GM23338 (cell line): ENCODE measurements at regions not wholly inside any gene's neighbourhood (a gene's known extent, or its start where the extent isn't known, plus 50 kb on each side); places are given as distances from the start of the nearest gene placed in this dataset.

ENCODE experiments used
- ATAC-seq: fragments of 200-7000 bp; cut with Tn5 transposase; 3 replicates; pipeline ENCODE4 v1.9.1; 2020
- DNase-seq: peaks from one replicate; pipeline ENCODE4 v3.0.0-alpha.2; 2015; ENCODE audit warnings: low spot score
- H2AFZ ChIP-seq: fragments of 200-600 bp; sonication (generic); 2 replicates; pipeline ENCODE4 v1.8.0; 2016; ENCODE audit warnings: antibody characterized with exemption, mild to moderate bottlenecking, moderate library complexity
- H3F3A ChIP-seq: fragments of 200-600 bp; sonication (generic); replicated peaks from 2 replicates; pipeline ENCODE4 v1.8.0; 2017; ENCODE audit warnings: antibody characterized with exemption, mixed run types, low read depth
- H3K27ac ChIP-seq: fragments of 200-600 bp; sonication (generic); 2 replicates; pipeline ENCODE4 v1.6.1; 2016; ENCODE audit warnings: low read depth
- H3K27me3 ChIP-seq: fragments of 200-600 bp; sonication (generic); 2 replicates; pipeline ENCODE4 v1.8.0; 2016; ENCODE audit warnings: mild to moderate bottlenecking, mixed run types, moderate library complexity; ENCODE audit not compliant: insufficient read depth
- H3K36me3 ChIP-seq: fragments of 200-600 bp; sonication (generic); 2 replicates; pipeline ENCODE4 v1.8.0; 2016; ENCODE audit warnings: mild to moderate bottlenecking; ENCODE audit not compliant: insufficient read depth
- H3K4me1 ChIP-seq: fragments of 200-600 bp; sonication (generic); 2 replicates; pipeline ENCODE4 v1.8.0; 2016; ENCODE audit warnings: mild to moderate bottlenecking, moderate library complexity; ENCODE audit not compliant: insufficient read depth
- H3K4me2 ChIP-seq: fragments of 200-600 bp; sonication (generic); 2 replicates; pipeline ENCODE4 v1.7.1; 2017; ENCODE audit warnings: mixed run types
- H3K4me3 ChIP-seq: fragments of 200-600 bp; sonication (generic); 2 replicates; pipeline ENCODE4 v1.6.1; 2016; ENCODE audit warnings: mixed run types
- H3K79me2 ChIP-seq: fragments of 200-600 bp; sonication (generic); replicated peaks from 2 replicates; pipeline ENCODE4 v1.8.0; 2017; ENCODE audit warnings: mild to moderate bottlenecking; ENCODE audit not compliant: insufficient read depth
- H3K9me2 ChIP-seq: fragments of 200-600 bp; sonication (generic); 2 replicates; pipeline ENCODE4 v1.8.0; 2017; ENCODE audit not compliant: insufficient read depth
- H4K20me1 ChIP-seq: fragments of 200-600 bp; sonication (generic); replicated peaks from 2 replicates; pipeline ENCODE4 v1.8.0; 2017; ENCODE audit warnings: mild to moderate bottlenecking; ENCODE audit not compliant: insufficient read depth
- H3K27ac Mint-ChIP-seq: 2 replicates; pipeline ENCODE4 v1.8.0; 2020; ENCODE audit warnings: inconsistent platforms, mild to moderate bottlenecking, moderate library complexity, mixed read lengths
- H3K27me3 Mint-ChIP-seq: 3 replicates; pipeline ENCODE4 v1.8.0; 2022; ENCODE audit warnings: low read depth, mild to moderate bottlenecking, moderate library complexity, mixed read lengths, inconsistent platforms; ENCODE audit not compliant: insufficient read depth, poor library complexity
- H3K36me3 Mint-ChIP-seq: 3 replicates; pipeline ENCODE4 v1.8.0; 2021; ENCODE audit warnings: low read depth, mild to moderate bottlenecking, inconsistent platforms, moderate library complexity, mixed read lengths
- H3K4me1 Mint-ChIP-seq: 3 replicates; pipeline ENCODE4 v1.8.0; 2020; ENCODE audit warnings: mild to moderate bottlenecking, inconsistent platforms, mixed read lengths
- H3K4me3 Mint-ChIP-seq: 3 replicates; pipeline ENCODE4 v1.8.0; 2021; ENCODE audit warnings: moderate library complexity, mild to moderate bottlenecking, inconsistent platforms, mixed read lengths
- H3K9me3 Mint-ChIP-seq: 3 replicates; pipeline ENCODE4 v1.8.0; 2020; ENCODE audit warnings: moderate library complexity, mild to moderate bottlenecking, inconsistent platforms, mixed read lengths
- CREB1 ChIP-seq: fragments of 250-450 bp; sonication (Bioruptor Pico); IDR thresholded peaks from 2 replicates; pipeline ENCODE4 v1.5.0; 2020; ENCODE audit warnings: low read depth, mild to moderate bottlenecking, moderate library complexity
- CTCF ChIP-seq, 2 experiments: fragments of 200-600 bp in 1 of 2; sonication (generic) in 1 of 2; conservative IDR thresholded peaks; 2 replicates each; pipeline versions ENCODE4 v1.5.1 to v1.6.1; 2016 to 2017; ENCODE audit warnings: antibody characterized with exemption in 2 of 2, low read depth in 2 of 2, mild to moderate bottlenecking in 2 of 2, moderate library complexity in 1 of 2
- ETS1 ChIP-seq: IDR thresholded peaks from 2 replicates; pipeline ENCODE4 v1.6.1; 2016; ENCODE audit warnings: antibody characterized with exemption
- EZH2 ChIP-seq: fragments of 200-600 bp; sonication (generic); IDR thresholded peaks from one replicate; pipeline ENCODE4 v1.8.0; 2017; ENCODE audit warnings: antibody characterized with exemption, mild to moderate bottlenecking, low read depth; ENCODE audit not compliant: unreplicated experiment
- EZH2phosphoT487 ChIP-seq: fragments of 200-600 bp; sonication (generic); IDR thresholded peaks from one replicate; pipeline ENCODE4 v1.8.1; 2018; ENCODE audit warnings: antibody characterized with exemption; ENCODE audit not compliant: unreplicated experiment
- JUNB ChIP-seq: IDR thresholded peaks from one replicate; pipeline ENCODE4 v1.6.1; 2016; ENCODE audit warnings: antibody characterized with exemption; ENCODE audit not compliant: unreplicated experiment
- NANOG ChIP-seq: IDR thresholded peaks from 2 replicates; pipeline ENCODE4 v1.6.1; 2016; ENCODE audit warnings: antibody characterized with exemption, borderline replicate concordance
- POLR2AphosphoS5 ChIP-seq: IDR thresholded peaks from 2 replicates; pipeline ENCODE4 v1.6.1; 2016; ENCODE audit warnings: antibody characterized with exemption, low read depth
- REST ChIP-seq: IDR thresholded peaks from one replicate; pipeline ENCODE4 v1.6.1; 2018; ENCODE audit warnings: antibody characterized with exemption; ENCODE audit not compliant: unreplicated experiment
- STAT1 ChIP-seq: IDR thresholded peaks from one replicate; pipeline ENCODE4 v1.6.1; 2016; ENCODE audit warnings: antibody characterized with exemption; ENCODE audit not compliant: unreplicated experiment
- ZNF114 ChIP-seq: fragments of 250-450 bp; sonication (Bioruptor Pico); IDR thresholded peaks from 2 replicates; pipeline ENCODE4 v1.5.0; 2020; ENCODE audit warnings: mild to moderate bottlenecking, moderate library complexity
- ZNF331 ChIP-seq: fragments of 250-450 bp; sonication (Bioruptor Pico); IDR thresholded peaks from 2 replicates; pipeline ENCODE4 v1.5.0; 2020; ENCODE audit warnings: low read depth, mild to moderate bottlenecking, moderate library complexity
- ZNF462 ChIP-seq: fragments of 250-450 bp; sonication (Bioruptor Pico); IDR thresholded peaks from 2 replicates; pipeline ENCODE4 v1.5.0; 2020; ENCODE audit warnings: mild to moderate bottlenecking, moderate library complexity

GRCh38 chr5:89904442-89904841 lies 505.1 kb downstream of the CETN3 start:
- Histone ChIP-seq H3K27ac (no peak overlapping the region), H3K4me2 (no peak overlapping the region), H3K9me2 (no peaks in the 10 kb centered on the region; the same call in 1 of the 2 replicates), H3K27me3 (no peaks in the 10 kb centered on the region), H3K79me2 (no peaks in the 10 kb centered on the region), H3K36me3 (no peaks in the 10 kb centered on the region), H2AFZ (no peak overlapping the region), H3F3A (no peaks in the 10 kb centered on the region), H3K4me1 (no peaks in the 10 kb centered on the region), H3K4me3 (no peak overlapping the region), H4K20me1 (no peaks in the 10 kb centered on the region)
- Mint-ChIP-seq H3K9me3 (no peaks in the 10 kb centered on the region), H3K4me1 (no peaks in the 10 kb centered on the region), H3K4me3 (no peak overlapping the region), H3K36me3 (no peaks in the 10 kb centered on the region), H3K27ac (no peak overlapping the region), H3K27me3 (no peaks in the 10 kb centered on the region)
- ATAC-seq (no peak), DNase-seq (no peak)
- TF ChIP-seq STAT1: no peak
- no peak for TF ChIP-seq JUNB
- TF ChIP-seq CREB1: no peak
- TF ChIP-seq REST: no peak
- no peak for TF ChIP-seq CTCF (conservative IDR thresholded peaks at IDR 0.05; ENCODE audit: low read depth in 2 of 2)
- no peak for TF ChIP-seq EZH2
- TF ChIP-seq ETS1: no peak
- TF ChIP-seq ZNF331 (CRISPR knock-in tag): no peak
- no peak for TF ChIP-seq EZH2phosphoT487
- no peak for TF ChIP-seq ZNF114
- TF ChIP-seq NANOG: no peak
- no peak for TF ChIP-seq ZNF462
- TF ChIP-seq POLR2AphosphoS5: no peak
